ENCODE measurements at regions not wholly inside any gene's neighbourhood (a gene's known extent, or its start where the extent isn't known, plus 50 kb on each side); places are given as distances from the start of the nearest gene placed in this dataset.

GRCh38 chr17:79515646-79516571 lies 94.9 kb downstream of the RBFOX3 start:
- no peaks in the 10 kb centered on the region for H3K4me1 ChIP-seq (ENCODE audit: control insufficient read depth, extremely low read depth, insufficient read depth, low read length)
- H3K27me3 ChIP-seq (ENCODE audit: control insufficient read depth, extremely low read depth, insufficient read depth, low read length), result peaks cover 35% of the 10 kb centered on the region
- no peaks in the 10 kb centered on the region for H3K9me1 ChIP-seq (ENCODE audit: control insufficient read depth, extremely low read depth, insufficient read depth, low read length)
- H3K9me3 ChIP-seq (ENCODE audit: control insufficient read depth, low read depth, low read length), result peaks cover 4% of the 10 kb centered on the region
- H3K4me2 ChIP-seq (ENCODE audit: control insufficient read depth, extremely low read depth, insufficient read depth, low read depth, low read length), result no peak overlapping the region
- no peaks in the 10 kb centered on the region for H4K20me1 ChIP-seq (ENCODE audit: control insufficient read depth, extremely low read depth, insufficient read depth, low read length)
- no peak for FAIRE-seq
- DNase-seq (ENCODE audit: low read depth, low spot score), result no peak
- dilution Hi-C loops (cut with MboI; ENCODE audit: extremely low pct_ligation_motif_present, low sequenced_read_pairs), result no loop called here
- no peak for TF ChIP-seq CTCF (optimal IDR thresholded peaks at IDR 0.05 in 1 of 3, IDR thresholded peaks at IDR 0.05 in 1 of 3, conservative IDR thresholded peaks at IDR 0.05 in 1 of 3; ENCODE audit: extremely low read depth in 1 of 3, insufficient read depth in 2 of 3, low read length in 3 of 3)
- no peak for TF ChIP-seq EZH2 (IDR thresholded peaks at IDR 0.05; ENCODE audit: low read length)
- no peaks in the 10 kb centered on the region for H3K36me3 ChIP-seq (ENCODE audit: control insufficient read depth in 2 of 2, extremely low read depth in 1 of 2, insufficient read depth in 2 of 2, low read length in 2 of 2)
- H2AFZ ChIP-seq (ENCODE audit: control insufficient read depth, low read length), result no peak overlapping the region
- H3K79me2 ChIP-seq (ENCODE audit: control insufficient read depth, insufficient read depth, low read length), result no peaks in the 10 kb centered on the region
- H3K9ac ChIP-seq (ENCODE audit: control insufficient read depth, extremely low read depth, insufficient read depth, low read length), result no peak overlapping the region
- H3K4me3 ChIP-seq (ENCODE audit: control insufficient read depth in 2 of 3, extremely low read depth in 1 of 3, insufficient read depth in 2 of 3, low read depth in 1 of 3, low read length in 3 of 3), result no peak overlapping the region
- no peak overlapping the region for H3K27ac ChIP-seq (ENCODE audit: control insufficient read depth, insufficient read depth, low read length)

GRCh38 chr17:79515110-79515509 lies 95.7 kb downstream of the RBFOX3 start:
- FAIRE-seq, result no peak
- peaks cover 27% of the 10 kb centered on the region for H3K27me3 ChIP-seq (ENCODE audit: control insufficient read depth, extremely low read depth, insufficient read depth, low read length)

More at GRCh38 chr17:79515110-79515509, 95.7 kb downstream of the RBFOX3 start:
- Histone ChIP-seq H3K27ac (ENCODE audit: control insufficient read depth, insufficient read depth, low read length) (no peak overlapping the region), H3K4me2 (ENCODE audit: control insufficient read depth, extremely low read depth, insufficient read depth, low read depth, low read length) (no peak overlapping the region), H3K4me3 (ENCODE audit: control insufficient read depth in 2 of 3, extremely low read depth in 1 of 3, insufficient read depth in 2 of 3, low read depth in 1 of 3, low read length in 3 of 3) (no peak overlapping the region), H3K9me3 (ENCODE audit: control insufficient read depth, low read depth, low read length) (peaks cover 4% of the 10 kb centered on the region), H4K20me1 (ENCODE audit: control insufficient read depth, extremely low read depth, insufficient read depth, low read length) (no peaks in the 10 kb centered on the region), H3K79me2 (ENCODE audit: control insufficient read depth, insufficient read depth, low read length) (no peaks in the 10 kb centered on the region), H3K4me1 (ENCODE audit: control insufficient read depth, extremely low read depth, insufficient read depth, low read length) (no peaks in the 10 kb centered on the region), H3K9me1 (ENCODE audit: control insufficient read depth, extremely low read depth, insufficient read depth, low read length) (no peaks in the 10 kb centered on the region), H2AFZ (ENCODE audit: control insufficient read depth, low read length) (no peak overlapping the region), H3K36me3 (ENCODE audit: control insufficient read depth in 2 of 2, extremely low read depth in 1 of 2, insufficient read depth in 2 of 2, low read length in 2 of 2) (no peaks in the 10 kb centered on the region), H3K9ac (ENCODE audit: control insufficient read depth, extremely low read depth, insufficient read depth, low read length) (no peak overlapping the region)
- TF ChIP-seq CTCF (optimal IDR thresholded peaks at IDR 0.05 in 1 of 3, IDR thresholded peaks at IDR 0.05 in 1 of 3, conservative IDR thresholded peaks at IDR 0.05 in 1 of 3; ENCODE audit: extremely low read depth in 1 of 3, insufficient read depth in 2 of 3, low read length in 3 of 3) (no peak), EZH2 (IDR thresholded peaks at IDR 0.05; ENCODE audit: low read length) (no peak)
- dilution Hi-C loops (cut with MboI; ENCODE audit: extremely low pct_ligation_motif_present, low sequenced_read_pairs), result no loop called here
- DNase-seq (ENCODE audit: low read depth, low spot score), result no peak

Measured in keratinocyte (primary cell).